ENCODE measurements at regions not wholly inside any gene's neighbourhood (a gene's known extent, or its start where the extent isn't known, plus 50 kb on each side); places are given as distances from the start of the nearest gene placed in this dataset.

DNA sequence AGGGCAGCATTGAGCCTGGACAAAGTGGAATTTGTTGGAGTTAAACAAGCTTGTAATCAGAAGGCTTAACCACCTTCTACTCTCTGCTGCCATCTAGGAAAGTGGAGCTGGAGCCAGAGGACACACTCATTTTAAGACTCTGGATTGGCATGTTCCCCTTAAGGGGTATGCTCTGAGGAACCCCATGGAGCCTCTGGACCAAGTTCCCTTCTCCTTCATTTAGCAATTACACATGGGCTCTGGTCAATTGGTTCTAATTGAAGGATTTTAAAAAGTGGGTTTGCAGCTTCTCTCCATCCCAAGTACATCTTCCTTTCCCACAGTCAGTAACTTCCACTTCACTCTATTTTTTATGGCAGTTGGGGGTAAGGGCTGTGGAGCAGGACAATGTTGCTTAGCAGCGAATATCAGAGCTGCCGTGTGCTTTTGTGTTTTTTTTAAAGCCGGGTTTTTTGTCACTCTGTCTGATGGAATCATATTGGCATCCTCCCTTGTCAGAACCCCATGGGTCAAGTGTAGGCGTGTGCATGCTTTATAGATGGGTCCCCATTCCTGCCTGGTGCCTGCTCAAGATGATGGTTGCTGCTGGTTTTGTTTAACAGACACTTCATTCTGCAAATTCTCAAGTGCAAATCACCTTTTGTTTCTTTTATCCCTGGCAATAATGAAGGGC lies 330.7 kb upstream of the ADAMTSL1 start:
- DNase-seq = no peak

DNA sequence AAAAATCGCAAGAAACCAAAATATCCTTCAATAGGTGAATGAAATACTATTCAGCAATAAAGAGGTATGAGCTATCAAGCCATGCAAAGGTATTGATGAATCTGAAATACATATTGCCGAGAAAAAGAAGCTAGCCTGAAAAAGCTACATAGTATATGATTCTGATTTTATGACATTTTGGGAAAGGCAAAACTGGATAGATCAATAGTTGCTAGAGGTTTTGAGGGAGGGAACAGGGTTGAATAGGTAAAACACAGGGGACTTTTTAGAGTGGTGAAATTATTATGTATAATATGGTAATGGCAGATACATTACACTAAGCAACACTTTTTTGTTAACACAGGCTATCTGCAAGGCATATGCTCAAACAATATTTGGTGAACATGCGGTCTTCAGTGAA lies 327.6 kb upstream of the ADAMTSL1 start:
- DNase-seq = no peak

DNA sequence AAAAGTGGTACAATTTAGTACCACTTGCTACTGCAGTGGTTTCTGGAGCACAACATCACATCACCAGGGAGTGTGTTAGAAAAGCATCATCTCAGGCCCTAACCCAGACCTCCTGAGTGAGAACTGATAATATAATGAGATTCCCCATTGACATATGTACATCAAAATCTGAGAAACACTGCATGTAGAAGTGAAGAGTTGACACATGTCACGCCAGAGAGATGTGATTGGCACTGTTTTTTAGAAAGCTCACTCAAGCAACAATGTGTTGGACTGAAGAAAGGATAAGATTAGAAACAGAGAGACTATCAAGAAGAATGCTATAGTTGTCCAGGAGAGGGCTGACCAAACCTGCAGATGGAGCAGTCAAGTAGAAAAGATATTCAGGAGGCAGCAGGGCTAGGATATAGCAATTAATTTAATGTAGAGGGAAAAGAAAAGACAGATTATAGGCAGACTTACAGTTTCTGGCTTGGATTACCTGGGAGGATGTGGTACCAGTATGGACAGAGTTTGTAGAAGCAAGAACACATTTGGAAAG lies 324.4 kb upstream of the ADAMTSL1 start:
- DNase-seq = no peak

DNA sequence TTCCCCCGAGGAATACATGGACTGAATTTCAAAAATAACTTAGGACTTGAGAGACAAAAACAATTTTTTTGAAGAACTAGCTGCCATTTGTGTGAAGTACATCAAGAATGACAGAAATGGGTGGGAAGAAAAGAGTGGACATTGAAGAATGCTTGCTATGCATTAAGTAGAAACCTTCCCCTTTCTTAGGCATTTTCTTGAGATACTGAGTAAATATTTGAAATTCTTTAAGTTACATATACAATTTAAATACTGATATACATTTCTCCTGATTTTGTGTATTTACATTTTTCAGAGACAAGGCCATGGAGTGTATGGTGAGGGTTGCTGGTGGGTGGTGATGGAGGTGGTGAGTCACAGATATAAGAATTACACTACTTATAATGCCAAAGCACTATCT lies 319.3 kb upstream of the ADAMTSL1 start:
- no peak for DNase-seq

DNA sequence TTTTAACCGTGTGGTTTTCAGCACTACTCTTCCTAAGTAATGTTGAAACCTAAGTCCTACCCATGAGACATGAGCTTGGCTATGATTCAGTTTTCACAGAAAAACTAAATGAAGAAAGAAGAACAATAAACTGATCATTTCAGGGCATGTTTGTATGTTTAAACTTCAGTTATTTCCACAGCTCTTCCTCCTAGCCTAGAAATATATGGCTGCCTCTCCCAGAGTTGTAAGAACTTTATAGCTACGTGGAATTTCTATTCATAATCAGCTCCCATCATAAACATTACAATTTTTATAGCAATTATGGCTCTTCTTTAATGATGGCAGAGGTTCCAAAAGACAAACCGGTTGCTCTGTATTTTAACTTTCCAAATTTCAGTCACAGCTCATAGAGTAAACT lies 314.7 kb upstream of the ADAMTSL1 start:
- DNase-seq = peak in 2 of 3 donors; percentile 10 to 39

DNA sequence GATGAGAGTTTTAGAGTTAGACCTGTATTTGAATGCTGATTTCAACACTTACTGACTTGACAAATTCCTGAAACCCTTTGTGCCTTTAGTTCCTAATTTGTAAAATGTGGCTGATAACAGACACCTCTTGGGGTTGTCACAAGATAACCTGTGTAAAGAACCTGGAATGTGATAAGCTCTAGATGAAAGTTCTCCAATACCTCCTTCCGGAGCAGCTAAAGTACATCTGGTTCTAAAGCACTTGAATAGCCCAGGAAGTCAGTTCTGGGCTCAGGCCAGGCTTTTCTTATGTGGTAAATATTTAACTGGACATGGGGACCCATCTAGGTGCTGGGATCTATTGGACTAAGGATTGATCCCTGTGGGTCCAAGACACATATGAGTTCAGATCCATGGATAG lies 310.8 kb upstream of the ADAMTSL1 start:
- no peak for DNase-seq

DNA sequence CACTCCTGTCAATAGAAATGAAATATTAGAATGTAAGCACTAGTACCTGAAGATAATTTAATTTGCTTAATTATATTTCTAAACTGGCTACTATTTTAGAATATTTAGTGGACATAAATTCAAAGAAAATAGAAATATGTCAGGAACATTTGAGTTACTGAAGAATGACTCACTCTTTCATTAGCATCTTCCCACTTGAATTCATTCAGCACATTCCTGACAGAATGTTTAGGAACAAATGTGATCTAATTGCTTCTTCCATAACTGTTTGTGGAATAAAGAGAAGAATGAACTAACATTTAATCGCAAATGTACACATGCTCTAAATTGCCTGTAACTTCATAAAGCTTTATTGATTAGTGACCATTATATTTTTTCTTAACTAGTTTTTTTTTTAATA lies 306.2 kb upstream of the ADAMTSL1 start:
- no peak for DNase-seq

DNA sequence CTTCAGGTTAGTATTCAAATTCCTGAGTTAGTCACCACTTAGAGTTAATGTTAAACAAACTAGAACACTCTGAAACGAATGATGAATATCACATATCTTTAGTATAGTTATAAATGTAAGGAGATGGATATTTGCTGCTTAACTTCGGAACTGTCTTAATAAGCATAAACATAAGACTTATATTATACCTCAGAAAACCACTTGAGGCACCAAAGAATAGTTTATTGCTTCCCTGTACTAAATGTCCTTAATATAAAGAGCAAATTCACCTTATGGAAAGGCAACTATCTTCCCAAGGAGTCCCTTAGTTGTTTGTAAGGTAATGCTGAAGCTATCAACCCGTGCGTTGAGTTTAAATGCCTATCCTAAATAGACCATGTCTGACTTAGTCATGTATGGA lies 300.0 kb upstream of the ADAMTSL1 start:
- DNase-seq = no peak

DNA sequence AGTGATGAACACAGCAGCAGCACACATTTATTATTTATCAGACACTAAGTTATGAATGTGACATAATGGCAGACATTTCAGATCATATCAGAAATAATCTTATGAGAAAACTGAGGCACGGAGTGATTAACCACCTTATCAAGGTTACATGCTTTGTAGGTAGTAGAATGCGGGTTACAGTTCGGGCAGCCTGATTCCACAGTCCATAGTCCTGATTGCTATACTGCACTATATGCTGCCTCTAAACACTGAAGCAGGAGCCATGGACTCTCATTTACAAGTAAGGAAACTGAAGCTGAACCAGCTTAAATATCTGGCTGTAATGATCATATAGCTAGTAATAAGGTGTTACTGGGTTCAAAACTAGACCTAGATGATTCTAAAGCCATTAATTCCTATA lies 291.3 kb upstream of the ADAMTSL1 start:
- no peak for DNase-seq

DNA sequence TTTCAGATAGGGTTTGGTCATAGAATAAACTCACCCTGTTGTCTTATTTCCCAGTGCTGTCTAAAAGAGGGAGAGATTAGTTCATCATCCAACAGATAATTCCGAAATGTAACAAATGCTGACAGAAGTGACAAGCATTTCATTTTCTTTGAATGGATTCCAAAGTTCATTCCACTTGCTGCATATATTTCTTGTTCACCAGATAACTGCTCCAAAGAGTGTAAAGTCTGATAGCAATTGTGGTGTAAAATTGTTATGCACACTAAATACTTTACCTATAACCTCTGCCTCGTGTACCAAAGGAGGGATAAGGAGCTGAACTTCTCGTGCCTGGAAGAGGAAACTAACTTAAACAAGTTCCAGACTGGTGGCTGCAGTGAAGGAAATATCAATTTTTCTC lies 290.0 kb upstream of the ADAMTSL1 start:
- no peak for DNase-seq

DNA sequence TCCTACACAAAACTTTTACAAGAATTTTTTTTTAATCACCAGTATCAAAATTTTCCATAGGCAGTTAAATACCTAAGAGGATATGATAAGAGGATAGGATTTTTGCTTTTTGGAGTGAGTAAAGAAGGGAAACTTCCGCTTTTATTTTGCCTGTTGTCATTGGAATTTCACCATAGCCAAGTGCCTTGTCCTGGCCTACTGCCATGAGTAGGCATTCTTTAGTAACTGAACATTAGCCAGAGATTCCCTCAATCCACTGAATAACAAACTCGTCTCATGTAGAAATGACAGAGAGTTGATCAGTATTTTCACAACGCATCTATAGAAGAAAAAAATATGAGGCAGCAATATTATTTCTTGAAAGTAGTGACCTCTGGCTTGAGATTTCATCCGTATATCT lies 289.6 kb upstream of the ADAMTSL1 start:
- DNase-seq = no peak

DNA sequence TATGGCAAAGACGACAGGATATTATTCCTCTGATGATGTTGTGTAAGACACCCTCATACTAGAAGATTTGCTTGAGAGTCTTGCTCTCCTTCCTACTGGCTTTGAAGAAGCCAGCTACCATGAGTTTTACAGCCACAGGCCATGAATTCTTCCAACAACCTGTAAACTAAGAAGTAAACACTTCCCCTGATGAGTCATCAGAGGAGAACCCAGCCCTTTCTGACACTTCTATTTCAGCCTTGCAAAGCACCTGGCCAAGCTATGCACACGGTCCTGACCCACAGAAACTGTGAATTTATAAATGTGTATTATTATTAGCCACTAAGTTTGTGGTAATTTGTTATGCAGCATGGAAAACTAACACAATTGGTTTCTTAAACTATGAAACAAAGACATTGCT lies 288.8 kb upstream of the ADAMTSL1 start:
- no peak for DNase-seq

DNA sequence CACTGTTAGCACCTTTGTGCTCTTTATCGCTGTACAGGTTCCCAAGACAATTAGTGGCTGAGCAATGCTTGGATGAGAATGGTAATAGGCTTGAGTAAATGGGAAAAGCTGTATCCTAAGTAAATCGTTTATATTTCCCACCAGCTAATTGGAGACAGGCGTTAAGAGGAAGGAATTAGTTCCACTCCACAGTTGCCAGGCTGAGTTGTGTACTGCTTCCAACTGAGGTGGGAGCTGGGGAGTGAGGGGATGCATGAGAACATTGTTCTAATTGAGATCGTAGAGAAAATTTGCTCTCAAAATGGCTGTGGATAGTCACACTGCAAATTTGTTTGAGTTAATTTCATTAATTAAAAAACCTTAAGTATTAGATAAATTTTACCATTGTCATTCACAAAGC lies 285.0 kb upstream of the ADAMTSL1 start:
- no peak for DNase-seq

DNA sequence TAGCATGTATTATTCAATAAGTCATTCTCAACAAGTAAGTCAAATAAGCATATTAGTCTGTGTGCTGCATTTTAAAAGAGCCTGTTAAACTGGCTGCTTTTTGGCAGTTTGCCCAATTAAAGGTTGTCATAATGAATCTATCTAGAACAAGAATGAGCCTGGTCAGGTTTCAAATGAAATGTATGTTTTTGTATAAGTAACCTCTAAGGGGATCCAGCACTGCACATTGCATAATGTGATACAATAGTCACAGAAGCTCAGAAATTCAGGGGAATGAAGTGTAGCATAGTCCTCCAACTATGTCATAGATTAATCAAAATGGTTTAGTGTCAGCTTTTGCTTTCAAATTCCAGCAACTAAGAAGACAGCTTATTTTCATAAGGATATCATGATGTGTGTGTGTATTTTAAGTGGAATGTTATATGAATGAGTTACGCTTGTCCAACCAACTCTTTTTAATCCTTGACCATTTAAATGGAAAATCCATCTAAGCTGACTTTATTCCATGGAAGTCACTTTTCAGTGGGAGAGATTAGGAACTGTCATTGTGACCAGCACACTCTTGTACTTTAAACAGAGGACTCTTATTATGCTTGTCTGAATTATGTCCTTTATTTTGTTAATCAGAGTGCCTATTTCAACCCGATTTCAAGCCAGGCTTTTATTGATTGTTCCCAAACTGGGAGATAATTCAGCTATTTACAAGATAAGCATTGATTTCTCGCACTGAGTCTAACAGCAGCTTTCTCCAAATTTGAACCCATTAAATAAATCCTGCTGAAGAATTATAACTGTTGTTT lies 283.9 kb upstream of the ADAMTSL1 start:
- DNase-seq = no peak

DNA sequence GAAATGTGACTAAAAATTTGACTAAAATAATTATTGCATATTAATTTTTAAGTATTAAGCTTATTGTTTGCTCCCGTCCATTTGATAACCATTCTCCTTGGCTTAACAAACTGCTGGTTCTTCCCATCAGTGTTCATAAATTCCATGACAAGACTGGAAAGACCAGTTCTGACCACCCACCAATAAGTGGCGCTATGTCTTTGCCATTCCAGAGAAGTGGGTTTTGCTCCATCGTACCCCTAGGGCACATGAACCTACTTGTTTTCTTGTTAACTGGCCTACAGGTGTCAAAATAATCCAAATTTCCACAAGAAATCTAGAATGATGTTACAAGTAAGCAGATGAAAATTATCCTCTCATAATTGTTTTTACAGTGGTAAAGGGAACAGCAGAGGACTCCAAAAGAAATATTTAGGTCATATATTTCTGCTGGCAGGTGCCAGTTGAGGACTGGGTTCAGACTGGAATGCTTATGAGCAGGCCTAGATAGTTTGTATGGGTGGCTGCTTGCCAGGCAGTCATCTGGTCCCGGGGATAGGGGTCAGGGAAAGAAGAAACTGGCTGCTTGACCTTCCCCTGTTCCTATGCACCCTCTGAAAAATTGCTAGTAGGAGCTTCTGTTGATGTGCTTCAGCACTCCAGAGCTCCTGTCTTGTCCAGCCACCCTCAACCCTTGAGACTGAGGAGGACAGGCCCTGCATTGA lies 283.1 kb upstream of the ADAMTSL1 start:
- no peak for DNase-seq

DNA sequence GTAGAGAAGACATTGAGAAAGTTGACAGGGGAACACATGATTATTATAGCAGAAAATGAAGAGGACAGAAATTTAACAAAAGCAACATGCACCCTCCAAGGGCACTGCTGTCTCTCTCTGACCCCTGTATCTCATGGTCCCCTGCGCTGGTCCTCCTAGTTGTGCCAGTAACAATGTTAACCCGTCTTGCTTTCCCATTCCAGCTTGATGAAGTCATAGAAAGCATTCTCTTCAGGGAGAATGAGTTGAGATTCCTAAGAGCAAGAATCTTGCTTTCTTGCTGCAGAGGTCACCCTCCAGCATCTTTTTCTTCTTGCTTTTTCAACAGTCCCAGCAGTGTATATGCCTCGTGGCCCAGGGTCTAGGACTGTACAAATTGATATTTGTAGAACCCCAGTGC lies 279.6 kb upstream of the ADAMTSL1 start:
- DNase-seq = no peak

DNA sequence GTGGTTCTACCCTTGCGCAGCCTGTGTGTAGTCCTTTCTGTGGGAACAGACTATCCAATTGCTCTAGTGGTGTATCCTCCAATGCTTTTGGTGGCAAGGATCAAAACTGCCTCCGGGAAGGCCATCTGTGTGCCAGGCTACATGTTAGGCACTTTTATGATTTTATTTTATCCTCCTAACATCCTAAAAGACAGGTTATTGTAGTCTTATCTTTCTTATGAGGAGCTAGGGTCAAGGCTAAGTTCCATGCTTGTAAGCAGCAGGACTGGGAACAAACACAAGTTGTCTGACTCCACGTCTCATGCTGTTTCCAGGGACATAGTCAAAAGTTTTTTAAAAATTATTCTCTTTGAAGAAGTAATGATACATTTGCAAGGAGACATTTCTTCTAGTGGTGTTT lies 278.7 kb upstream of the ADAMTSL1 start:
- DNase-seq = no peak

DNA sequence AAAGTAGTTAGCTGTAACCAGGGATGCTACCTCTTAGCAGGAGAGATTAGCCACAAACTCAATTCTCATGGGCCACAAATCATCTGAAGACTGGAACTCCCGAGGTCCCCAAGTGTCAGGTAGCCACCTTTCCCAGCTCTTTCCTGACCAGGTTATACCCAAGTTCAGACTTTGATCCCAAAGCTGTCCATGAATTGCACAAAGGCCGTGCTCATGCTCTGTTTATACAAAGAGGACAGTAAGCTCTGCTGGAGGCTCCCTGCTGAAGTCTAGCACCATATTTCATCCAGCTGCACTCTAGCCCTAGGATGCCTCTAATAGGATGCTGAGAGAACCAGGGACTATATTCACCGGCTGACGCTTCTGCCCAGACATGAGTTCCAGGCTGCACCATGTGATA lies 271.0 kb upstream of the ADAMTSL1 start:
- no peak for DNase-seq

DNA sequence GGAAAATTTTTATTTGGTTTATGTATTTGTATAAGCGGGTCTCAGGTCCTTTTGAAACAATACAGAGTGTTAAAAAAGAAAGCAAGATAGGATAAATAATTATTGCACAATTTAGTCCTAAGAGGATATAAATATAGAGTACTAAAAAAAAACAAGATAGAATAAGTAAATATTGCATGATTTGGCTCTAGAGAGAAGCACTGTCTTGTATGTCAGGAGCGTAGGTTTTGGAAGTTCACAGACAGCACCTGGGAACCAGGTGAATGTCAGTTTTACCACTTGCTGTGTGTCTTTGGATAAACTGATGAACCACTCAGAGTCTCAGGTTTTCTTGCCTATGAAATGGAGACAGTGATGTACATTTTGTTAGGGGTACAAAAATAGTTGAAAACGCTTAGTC lies 266.2 kb upstream of the ADAMTSL1 start:
- no peak for DNase-seq

DNA sequence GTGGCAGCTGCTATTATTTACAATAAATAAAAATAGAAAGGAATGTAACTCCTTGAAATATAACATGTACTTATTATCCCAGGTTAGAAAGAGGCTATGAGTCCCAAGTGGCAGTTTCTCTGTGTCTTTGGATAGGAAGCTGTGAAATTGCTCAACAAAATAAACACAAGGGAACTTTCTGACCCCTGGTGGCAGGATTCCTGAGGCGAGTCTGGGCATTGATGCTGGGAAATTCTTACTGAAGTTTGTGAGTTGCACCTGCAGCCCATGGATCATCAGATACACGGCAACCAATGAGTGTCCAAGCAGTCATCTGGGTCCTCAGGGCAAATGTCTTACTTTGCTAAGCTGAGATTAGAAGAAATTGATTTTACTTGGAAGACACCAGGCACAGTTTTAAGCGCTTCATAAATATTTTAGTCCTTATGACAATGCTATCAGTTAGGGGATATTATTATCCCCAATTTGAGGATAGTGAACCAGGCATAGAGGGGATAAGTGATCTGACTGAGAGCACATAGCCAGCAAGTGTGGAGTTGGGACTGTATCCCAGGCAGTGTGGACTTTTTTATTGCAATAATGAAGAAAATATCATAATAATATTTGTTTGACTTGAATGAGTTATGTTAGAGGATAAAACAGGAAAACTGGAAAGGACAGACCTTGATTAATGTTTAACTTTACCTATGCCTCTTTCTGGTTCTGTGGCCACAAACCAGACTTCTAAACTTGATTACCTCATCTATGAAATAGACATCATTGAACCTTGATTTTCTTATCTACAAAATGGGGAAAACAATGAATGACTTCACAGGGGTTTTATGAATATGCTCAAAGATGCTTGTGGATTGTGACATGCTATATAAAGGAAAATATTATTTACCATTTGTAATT lies 265.5 kb upstream of the ADAMTSL1 start:
- DNase-seq = peak; percentile 19 to 71 (median 38)

DNA sequence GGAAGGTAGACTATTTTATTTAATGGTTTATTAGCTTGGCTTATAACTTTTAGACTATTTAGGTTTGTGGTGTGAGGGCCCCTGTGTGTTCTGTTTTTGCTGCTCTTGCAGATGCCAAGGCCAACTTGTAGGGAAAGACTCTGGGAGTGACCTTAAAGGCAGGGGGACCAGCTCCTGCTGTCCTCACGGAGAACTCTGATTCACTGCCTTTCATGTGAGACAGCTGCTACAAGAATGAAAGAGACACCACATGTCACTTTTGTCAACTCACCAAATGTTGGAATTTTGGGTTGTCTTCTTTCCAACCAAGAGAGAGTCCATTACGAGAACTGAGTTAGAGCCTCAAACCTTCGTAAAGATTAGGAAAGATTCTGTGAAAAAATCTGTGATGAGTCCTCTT lies 258.3 kb upstream of the ADAMTSL1 start:
- no peak for DNase-seq

DNA sequence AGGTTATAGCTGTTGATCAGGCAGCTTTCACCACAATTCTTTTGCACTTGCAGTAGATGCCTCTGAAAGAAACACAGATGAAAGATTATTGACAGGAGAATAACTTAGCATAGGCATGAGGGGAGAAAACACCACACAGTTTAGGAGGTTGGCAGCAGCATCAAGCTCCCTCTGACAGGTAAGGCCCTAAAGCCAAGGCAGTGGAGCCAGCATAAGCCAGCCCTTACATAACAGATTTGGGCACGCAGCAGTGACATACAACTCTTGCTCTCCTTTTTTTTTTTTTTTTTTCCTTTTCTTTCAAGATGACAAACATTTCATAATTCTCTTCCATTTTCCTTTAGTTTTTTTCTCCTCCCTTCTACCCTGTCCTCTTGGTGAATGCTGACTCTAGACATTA lies 257.6 kb upstream of the ADAMTSL1 start:
- no peak for DNase-seq
